Nucleus accumbens (tissue), 56 donors: ENCODE measurements at regions not wholly inside any gene's neighbourhood (a gene's known extent, or its start where the extent isn't known, plus 50 kb on each side); places are given as distances from the start of the nearest gene placed in this dataset.

Experiments
- DNase-seq, 56 donors: peaks; one replicate each; lab custom pipeline; 2025; lab: John Stamatoyannopoulos, UW

- no peak for DNase-seq
Observed at GRCh38 chr2:228263156-228263555, 81.7 kb upstream of the SPHKAP start.

- no peak for DNase-seq
Observed at GRCh38 chr2:228261546-228261945, 80.1 kb upstream of the SPHKAP start.

DNA sequence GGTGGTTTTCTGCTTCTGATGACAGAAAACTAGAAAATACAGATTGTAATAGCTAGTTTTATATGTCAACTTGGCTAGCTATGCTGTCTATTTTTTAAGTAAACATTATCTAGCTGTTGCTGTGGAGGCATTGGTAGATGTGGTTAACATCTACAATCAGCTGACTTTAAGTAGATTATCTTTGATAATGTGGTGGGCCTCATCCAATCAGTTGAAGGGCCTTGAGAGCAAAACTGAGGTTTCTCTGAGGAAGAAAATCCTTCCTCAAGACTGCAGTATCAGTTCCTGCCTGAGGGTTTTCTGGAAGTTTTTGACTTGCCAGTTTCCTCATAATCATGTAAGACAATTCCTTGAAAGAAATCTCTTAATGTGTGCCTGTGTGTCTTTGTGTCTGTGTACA, 75.9 kb upstream of the SPHKAP start:
- DNase-seq = no peak

- DNase-seq = no peak
Observed at GRCh38 chr2:228253752-228254151, 72.3 kb upstream of the SPHKAP start.

DNA sequence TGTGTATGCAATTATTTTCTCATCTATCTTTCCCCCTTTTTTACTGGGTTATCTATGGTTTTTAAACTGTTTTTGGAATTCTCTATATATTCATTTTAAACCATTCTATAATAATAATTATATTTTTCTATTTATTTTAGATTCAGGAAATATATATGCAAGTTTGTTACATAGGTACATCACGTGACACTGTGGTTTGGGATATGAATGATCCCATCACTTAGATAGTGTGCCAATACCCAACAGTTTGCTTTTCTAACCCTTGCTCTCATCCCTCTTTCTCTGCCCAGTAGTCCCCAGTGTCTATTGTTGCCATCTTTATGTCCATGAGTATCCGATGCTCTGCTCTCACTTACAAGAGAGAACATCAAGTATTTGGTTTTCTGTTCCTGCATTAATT, 65.8 kb upstream of the SPHKAP start:
- DNase-seq = no peak

GRCh38 chr2:228245601-228246000, 64.1 kb upstream of the SPHKAP start:
- no peak for DNase-seq

GRCh38 chr2:228242591-228242990, 61.1 kb upstream of the SPHKAP start:
- no peak for DNase-seq

- no peak for DNase-seq
Observed at GRCh38 chr2:228239907-228240561, 58.5 kb upstream of the SPHKAP start.

DNA sequence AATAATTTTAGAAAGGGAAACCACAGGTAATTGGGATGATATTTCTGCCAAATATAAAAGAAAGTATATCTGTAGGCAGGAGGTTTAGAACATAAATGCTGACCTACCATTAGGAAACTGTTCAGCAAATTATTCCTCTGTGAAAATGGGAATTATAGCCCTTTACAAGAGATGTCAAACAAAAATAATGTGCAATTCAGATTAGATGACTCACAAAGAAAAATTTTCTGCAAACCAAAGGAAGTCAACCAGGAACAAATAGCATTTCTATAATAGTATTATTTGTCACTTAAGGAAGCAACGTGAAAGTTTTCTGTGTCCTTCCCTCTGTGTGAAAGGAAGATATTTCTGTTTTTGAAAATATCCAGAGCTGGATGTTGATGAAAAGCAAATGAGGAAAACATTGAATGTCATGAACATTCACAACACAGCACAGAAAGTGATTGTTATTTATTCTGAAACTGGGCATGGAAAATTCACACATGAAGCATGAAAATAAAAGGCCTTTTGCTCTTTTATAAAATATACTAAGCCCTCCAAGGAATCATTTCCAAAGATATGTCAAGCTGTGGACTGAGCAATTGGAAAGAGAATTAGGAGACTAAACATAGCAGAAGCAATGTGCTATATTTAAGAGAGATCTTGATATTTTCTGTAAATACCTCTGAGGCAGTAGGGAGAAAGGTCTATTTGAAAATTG, 57.9 kb upstream of the SPHKAP start:
- no peak for DNase-seq
